Neural cell (in vitro differentiated cells): ENCODE measurements at regions not wholly inside any gene's neighbourhood (a gene's known extent, or its start where the extent isn't known, plus 50 kb on each side); places are given as distances from the start of the nearest gene placed in this dataset.

ENCODE experiments used
- H2AFZ ChIP-seq: fragments of 200-600, 300-800 bp; sonication (generic), shearing (Covaris generic); 2 replicates; pipeline ENCODE4 v1.6.0; 2014; ENCODE audit warnings: low read depth, mild to moderate bottlenecking, antibody characterized with exemption, low read length, moderate library complexity
- H3F3A ChIP-seq: fragments of 200-600 bp; shearing (Covaris generic); 2 replicates; pipeline ENCODE4 v1.6.1; 2016; ENCODE audit warnings: mild to moderate bottlenecking, moderate library complexity, mixed read lengths, antibody characterized with exemption, low read length; ENCODE audit not compliant: insufficient read depth, poor library complexity, severe bottlenecking
- H3K27ac ChIP-seq: fragments of 200-600, 300-800 bp; sonication (generic), shearing (Covaris generic); 2 replicates; pipeline ENCODE4 v1.5.1; 2014; ENCODE audit warnings: mild to moderate bottlenecking, low read length, moderate library complexity
- H3K27me3 ChIP-seq: fragments of 300-800, 200-600 bp; sonication (generic), shearing (Covaris generic); 2 replicates; pipeline ENCODE4 v1.6.0; 2014; ENCODE audit warnings: mild to moderate bottlenecking, low read depth, low read length, moderate library complexity; ENCODE audit not compliant: insufficient read depth
- H3K36me3 ChIP-seq: fragments of 300-800, 200-600 bp; sonication (generic), shearing (Covaris generic); 2 replicates; pipeline ENCODE4 v1.5.1; 2014; ENCODE audit warnings: mild to moderate bottlenecking, antibody characterized with exemption, low read length, moderate library complexity; ENCODE audit not compliant: insufficient read depth
- H3K4me2 ChIP-seq: fragments of 300-800, 200-600 bp; sonication (generic), shearing (Covaris generic); 2 replicates; pipeline ENCODE4 v1.6.0; 2014; ENCODE audit warnings: mild to moderate bottlenecking, low read length
- H3K4me3 ChIP-seq: fragments of 300-800, 200-600 bp; sonication (generic), shearing (Covaris generic); 2 replicates; pipeline ENCODE4 v1.5.1; 2014; ENCODE audit warnings: mild to moderate bottlenecking, low read length, moderate library complexity
- H3K79me2 ChIP-seq: fragments of 200-600 bp; shearing (Covaris generic); replicated peaks from 2 replicates; pipeline ENCODE4 v1.6.0; 2014; ENCODE audit warnings: mild to moderate bottlenecking, low read length, moderate library complexity; ENCODE audit not compliant: insufficient read depth
- H3K9ac ChIP-seq: fragments of 300-800, 200-600 bp; sonication (generic), shearing (Covaris generic); 2 replicates; pipeline ENCODE4 v1.6.1; 2016; ENCODE audit warnings: mild to moderate bottlenecking, low read length, mixed read lengths
- H3K9me2 ChIP-seq: fragments of 200-600 bp; shearing (Covaris generic); 2 replicates; pipeline ENCODE4 v1.6.1; 2016; ENCODE audit warnings: mild to moderate bottlenecking, low read length, mixed read lengths; ENCODE audit not compliant: insufficient read depth
- H3K9me3 ChIP-seq: fragments of 200-600, 300-800 bp; sonication (generic), shearing (Covaris generic); 2 replicates; pipeline ENCODE4 v1.6.1; 2016; ENCODE audit warnings: mild to moderate bottlenecking, mixed run types, low read length, moderate library complexity, mixed read lengths
- H4K20me1 ChIP-seq: fragments of 200-600 bp; shearing (Covaris generic); 2 replicates; pipeline ENCODE4 v1.6.1; 2016; ENCODE audit warnings: mild to moderate bottlenecking, mixed run types; ENCODE audit not compliant: insufficient read depth
- EP300 ChIP-seq: fragments of 450-650 bp; conservative IDR thresholded peaks from 2 replicates; pipeline ENCODE4 v1.6.1; 2014; ENCODE audit warnings: antibody characterized with exemption, mild to moderate bottlenecking, moderate library complexity; ENCODE audit not compliant: poor library complexity, severe bottlenecking
- EZH2 ChIP-seq: fragments of 200-600, 300-800 bp; shearing (Covaris generic), sonication (generic); IDR thresholded peaks from 2 replicates; pipeline ENCODE4 v1.6.1; 2014; ENCODE audit warnings: antibody characterized with exemption, low read length, borderline replicate concordance, mild to moderate bottlenecking; ENCODE audit not compliant: insufficient read depth, poor library complexity, severe bottlenecking
- MXI1 ChIP-seq: fragments of 450-650 bp; conservative IDR thresholded peaks from 2 replicates; pipeline ENCODE4 v1.6.1; 2014; ENCODE audit warnings: antibody characterized with exemption, mild to moderate bottlenecking; ENCODE audit not compliant: poor library complexity, severe bottlenecking
- POLR2AphosphoS5 ChIP-seq: IDR thresholded peaks from 2 replicates; pipeline ENCODE4 v1.6.1; 2012
- RAD21 ChIP-seq: fragments of 450-650 bp; conservative IDR thresholded peaks from 2 replicates; pipeline ENCODE4 v1.6.1; 2014; ENCODE audit warnings: antibody characterized with exemption, mild to moderate bottlenecking, moderate library complexity
- SMC3 ChIP-seq: fragments of 450-650 bp; conservative IDR thresholded peaks from 2 replicates; pipeline ENCODE4 v1.6.1; 2014; ENCODE audit warnings: antibody characterized with exemption, mild to moderate bottlenecking, moderate library complexity; ENCODE audit not compliant: poor library complexity
- TAF1 ChIP-seq: IDR thresholded peaks from 2 replicates; pipeline ENCODE4 v1.6.1; 2012; ENCODE audit warnings: low read depth
- TF ChIP-seq, protein P1 (sequence below): fragments of 450-650 bp; IDR thresholded peaks from 2 replicates; pipeline ENCODE4 v1.5.1; 2014; ENCODE audit warnings: antibody characterized with exemption, mild to moderate bottlenecking, moderate library complexity; ENCODE audit not compliant: poor library complexity, severe bottlenecking
- TF ChIP-seq, protein P2 (sequence below): IDR thresholded peaks from 2 replicates; pipeline ENCODE4 v1.6.1; 2012; ENCODE audit warnings: borderline replicate concordance

DNA sequence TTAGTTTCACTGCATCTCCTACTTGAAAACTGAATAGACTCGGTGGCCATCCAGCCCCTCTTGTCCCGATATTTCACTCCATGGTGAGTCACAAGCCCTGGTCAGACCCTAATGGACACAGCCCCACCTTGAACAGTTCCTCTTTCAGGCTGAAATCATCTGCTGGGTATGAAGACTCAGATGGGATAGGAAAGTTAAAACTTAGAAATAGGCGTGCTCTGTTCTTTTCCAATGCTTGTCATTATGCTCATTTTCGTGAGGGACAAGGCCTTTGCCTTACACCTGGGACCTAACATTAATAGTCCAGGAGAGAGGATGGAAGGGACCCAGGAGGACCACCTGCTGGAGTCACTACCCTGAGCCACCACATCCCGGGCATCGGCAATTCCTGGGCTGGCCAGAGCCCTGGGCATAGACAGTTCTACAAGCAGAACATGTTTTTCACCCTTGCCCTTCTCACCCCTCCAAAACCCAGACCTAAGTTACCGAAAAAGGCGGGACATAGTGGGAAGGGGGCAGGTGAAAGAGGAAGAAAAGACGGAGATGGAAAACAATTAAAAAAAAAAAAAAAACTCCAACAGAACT lies 278.3 kb downstream of the SOX9 start:
- no peak overlapping the region for H3K27ac ChIP-seq
- H3K9me3 ChIP-seq, result no peaks in the 10 kb centered on the region
- no peaks in the 10 kb centered on the region for H3K9me2 ChIP-seq
- no peaks in the 10 kb centered on the region for H4K20me1 ChIP-seq
- no peak overlapping the region for H3K4me3 ChIP-seq
- TF ChIP-seq, protein P1, sequence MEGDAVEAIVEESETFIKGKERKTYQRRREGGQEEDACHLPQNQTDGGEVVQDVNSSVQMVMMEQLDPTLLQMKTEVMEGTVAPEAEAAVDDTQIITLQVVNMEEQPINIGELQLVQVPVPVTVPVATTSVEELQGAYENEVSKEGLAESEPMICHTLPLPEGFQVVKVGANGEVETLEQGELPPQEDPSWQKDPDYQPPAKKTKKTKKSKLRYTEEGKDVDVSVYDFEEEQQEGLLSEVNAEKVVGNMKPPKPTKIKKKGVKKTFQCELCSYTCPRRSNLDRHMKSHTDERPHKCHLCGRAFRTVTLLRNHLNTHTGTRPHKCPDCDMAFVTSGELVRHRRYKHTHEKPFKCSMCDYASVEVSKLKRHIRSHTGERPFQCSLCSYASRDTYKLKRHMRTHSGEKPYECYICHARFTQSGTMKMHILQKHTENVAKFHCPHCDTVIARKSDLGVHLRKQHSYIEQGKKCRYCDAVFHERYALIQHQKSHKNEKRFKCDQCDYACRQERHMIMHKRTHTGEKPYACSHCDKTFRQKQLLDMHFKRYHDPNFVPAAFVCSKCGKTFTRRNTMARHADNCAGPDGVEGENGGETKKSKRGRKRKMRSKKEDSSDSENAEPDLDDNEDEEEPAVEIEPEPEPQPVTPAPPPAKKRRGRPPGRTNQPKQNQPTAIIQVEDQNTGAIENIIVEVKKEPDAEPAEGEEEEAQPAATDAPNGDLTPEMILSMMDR, result no peak
- no peak for TF ChIP-seq EP300
- TF ChIP-seq EZH2, result no peak
- TF ChIP-seq TAF1, result no peak
- TF ChIP-seq, protein P2, sequence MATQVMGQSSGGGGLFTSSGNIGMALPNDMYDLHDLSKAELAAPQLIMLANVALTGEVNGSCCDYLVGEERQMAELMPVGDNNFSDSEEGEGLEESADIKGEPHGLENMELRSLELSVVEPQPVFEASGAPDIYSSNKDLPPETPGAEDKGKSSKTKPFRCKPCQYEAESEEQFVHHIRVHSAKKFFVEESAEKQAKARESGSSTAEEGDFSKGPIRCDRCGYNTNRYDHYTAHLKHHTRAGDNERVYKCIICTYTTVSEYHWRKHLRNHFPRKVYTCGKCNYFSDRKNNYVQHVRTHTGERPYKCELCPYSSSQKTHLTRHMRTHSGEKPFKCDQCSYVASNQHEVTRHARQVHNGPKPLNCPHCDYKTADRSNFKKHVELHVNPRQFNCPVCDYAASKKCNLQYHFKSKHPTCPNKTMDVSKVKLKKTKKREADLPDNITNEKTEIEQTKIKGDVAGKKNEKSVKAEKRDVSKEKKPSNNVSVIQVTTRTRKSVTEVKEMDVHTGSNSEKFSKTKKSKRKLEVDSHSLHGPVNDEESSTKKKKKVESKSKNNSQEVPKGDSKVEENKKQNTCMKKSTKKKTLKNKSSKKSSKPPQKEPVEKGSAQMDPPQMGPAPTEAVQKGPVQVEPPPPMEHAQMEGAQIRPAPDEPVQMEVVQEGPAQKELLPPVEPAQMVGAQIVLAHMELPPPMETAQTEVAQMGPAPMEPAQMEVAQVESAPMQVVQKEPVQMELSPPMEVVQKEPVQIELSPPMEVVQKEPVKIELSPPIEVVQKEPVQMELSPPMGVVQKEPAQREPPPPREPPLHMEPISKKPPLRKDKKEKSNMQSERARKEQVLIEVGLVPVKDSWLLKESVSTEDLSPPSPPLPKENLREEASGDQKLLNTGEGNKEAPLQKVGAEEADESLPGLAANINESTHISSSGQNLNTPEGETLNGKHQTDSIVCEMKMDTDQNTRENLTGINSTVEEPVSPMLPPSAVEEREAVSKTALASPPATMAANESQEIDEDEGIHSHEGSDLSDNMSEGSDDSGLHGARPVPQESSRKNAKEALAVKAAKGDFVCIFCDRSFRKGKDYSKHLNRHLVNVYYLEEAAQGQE, result no peak
- TF ChIP-seq SMC3, result no peak
- TF ChIP-seq RAD21, result no peak
- TF ChIP-seq MXI1, result no peak
- no peak for TF ChIP-seq POLR2AphosphoS5
- H3K27me3 ChIP-seq, result no peaks in the 10 kb centered on the region
- H3K79me2 ChIP-seq, result no peaks in the 10 kb centered on the region
- no peaks in the 10 kb centered on the region for H3F3A ChIP-seq
- H3K4me2 ChIP-seq, result no peak overlapping the region
- H2AFZ ChIP-seq, result no peak overlapping the region
- H3K36me3 ChIP-seq, result no peaks in the 10 kb centered on the region
- no peak overlapping the region for H3K9ac ChIP-seq

DNA sequence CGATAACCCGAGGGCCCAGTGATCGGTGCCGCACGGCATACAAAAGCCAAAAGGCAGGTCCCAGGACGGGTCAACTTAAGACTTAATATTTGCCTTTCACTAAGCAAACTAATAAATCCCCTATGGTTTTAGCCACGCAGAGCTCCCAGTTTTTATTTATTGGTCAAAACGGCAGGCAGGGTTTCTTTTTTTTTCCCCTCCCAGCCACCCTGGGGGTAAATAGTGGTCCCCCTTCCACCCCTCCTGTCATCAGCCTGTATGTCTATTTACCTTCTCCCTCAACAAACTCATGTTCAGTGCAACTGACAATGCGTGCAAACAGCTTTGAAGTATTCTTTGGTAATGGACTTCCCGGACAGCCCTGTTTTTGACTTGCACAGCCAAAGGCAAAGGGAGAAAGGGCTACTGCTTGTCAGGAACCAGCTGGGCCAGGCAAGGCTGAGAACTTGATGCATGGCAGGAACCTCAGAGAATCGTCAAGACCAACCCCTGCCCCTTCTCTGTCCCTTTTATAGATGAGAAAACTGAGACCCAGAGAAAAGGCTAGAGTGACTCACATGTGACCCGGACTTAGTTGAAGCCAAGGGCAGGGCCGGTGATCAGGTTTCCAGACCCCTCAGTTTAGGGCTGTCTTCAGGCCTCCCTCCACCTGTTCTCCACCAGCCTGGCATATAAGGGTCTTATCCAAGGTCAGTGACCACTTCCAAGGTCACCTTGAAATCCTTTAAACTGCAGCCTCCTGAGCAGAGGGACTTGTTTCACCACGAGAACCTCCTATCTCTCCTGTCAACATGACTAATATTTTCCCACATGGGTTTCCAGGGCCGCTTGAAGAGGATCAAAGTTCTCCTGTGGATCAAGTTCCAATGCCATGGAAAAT lies 279.0 kb downstream of the SOX9 start:
- no peaks in the 10 kb centered on the region for H3K36me3 ChIP-seq
- H3K27me3 ChIP-seq, result no peaks in the 10 kb centered on the region
- H3K9me3 ChIP-seq, result no peaks in the 10 kb centered on the region
- no peak overlapping the region for H3K9ac ChIP-seq
- no peaks in the 10 kb centered on the region for H3K9me2 ChIP-seq
- H3K27ac ChIP-seq, result no peak overlapping the region
- H3K79me2 ChIP-seq, result no peaks in the 10 kb centered on the region
- no peaks in the 10 kb centered on the region for H4K20me1 ChIP-seq
- no peak overlapping the region for H3K4me2 ChIP-seq
- no peak overlapping the region for H3K4me3 ChIP-seq
- TF ChIP-seq MXI1 (no peak), EZH2 (no peak), POLR2AphosphoS5 (no peak), EP300 (no peak), RAD21 (no peak), TAF1 (no peak)
- TF ChIP-seq, protein P1, result no peak
- H2AFZ ChIP-seq, result no peak overlapping the region
- H3F3A ChIP-seq, result no peaks in the 10 kb centered on the region
